Stimulated activated CD4-positive, alpha-beta T cell treated with anti-CD3 and anti-CD28 coated beads, Interleukin-2, amount 100 ng/mL, for 24 hours (primary cell): ENCODE measurements at regions not wholly inside any gene's neighbourhood (a gene's known extent, or its start where the extent isn't known, plus 50 kb on each side); places are given as distances from the start of the nearest gene placed in this dataset.
A peak's percentile ranks its signal among the peaks of the same experiment; 100 is the strongest.
"Not testable (repeated sequence)": the region's sequence is repeated elsewhere in the genome, so short reads cannot be mapped to it uniquely, and the experiment has no call there.

Source experiments
- DNase-seq, 2 donors: peaks; one replicate each; pipeline ENCODE4 v3.0.0-alpha.2; 2020

DNA sequence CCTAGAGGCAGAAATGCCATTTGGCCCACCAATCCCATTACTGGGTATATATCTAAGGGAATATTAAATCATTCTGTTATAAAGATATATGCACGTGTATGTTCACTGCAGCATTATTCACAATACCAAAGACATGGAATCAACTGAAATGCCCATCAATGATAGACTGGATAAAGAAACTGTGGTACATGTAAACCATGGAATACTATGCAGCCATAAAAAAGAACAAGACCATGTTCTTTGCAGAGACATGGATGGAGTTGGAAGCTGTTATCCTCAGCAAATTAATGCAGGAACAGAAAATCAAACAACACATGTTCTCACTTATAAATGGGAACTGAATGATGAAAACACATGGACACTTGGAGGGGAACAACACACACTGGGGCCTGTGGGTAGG lies 458.4 kb downstream of the CD83 start:
- DNase-seq: no peak

DNA sequence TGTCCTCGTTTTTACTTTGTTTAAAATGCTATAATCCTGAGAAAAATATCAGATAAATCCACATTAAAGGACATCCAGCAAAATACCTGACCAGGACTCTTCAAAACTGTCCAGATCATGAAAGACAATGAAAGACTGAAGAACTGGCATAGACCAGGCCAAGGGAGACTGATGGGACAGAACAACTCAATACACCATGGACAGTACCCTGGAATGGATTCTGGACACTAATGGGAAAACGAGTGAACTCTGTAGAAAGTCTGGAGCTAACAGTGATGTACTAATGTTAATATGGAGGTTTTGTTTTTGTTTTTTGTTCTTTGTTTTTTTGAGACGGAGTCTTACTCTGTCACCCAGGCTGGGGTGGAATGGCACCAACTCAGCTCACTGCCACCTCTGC lies 461.4 kb downstream of the CD83 start:
- no peak for DNase-seq

DNA sequence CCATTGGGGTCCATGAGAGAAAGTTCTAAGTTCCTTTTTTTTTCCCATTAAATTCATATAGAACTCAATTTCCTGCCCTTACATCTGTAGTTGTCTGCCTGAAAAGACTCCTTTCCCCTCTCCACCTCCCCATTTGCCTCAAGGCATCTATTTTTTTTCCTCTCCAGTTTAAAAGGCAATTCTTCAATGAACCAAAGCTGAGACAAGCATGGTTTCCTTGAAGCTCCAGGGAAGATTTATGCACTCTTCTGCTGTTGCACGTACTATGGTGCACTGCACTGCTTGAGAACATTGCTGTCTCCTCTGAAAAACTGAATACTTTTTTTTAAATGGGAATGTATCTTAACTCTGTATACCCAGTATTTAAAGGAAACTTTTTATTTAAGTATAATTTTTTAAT lies 465.2 kb downstream of the CD83 start:
- DNase-seq: no peak

DNA sequence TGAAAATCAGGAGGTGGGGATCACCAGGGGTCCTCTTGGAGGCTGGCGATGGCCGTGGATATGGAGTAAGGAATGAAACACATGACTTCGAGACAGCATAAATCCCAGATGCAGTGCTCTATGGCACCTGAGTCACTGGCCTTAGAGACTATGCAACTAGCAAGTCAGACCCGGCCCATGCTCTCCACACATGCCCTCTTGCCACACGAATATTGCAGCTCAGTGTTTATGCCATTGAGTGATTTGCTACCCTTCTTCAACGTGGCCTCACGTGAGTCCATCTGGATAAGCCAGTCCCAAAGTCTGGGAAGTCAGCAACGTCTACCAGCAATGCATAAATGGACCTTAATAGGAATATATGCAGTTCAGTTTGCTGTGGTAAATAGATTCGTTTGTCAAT lies 466.3 kb downstream of the CD83 start:
- no peak for DNase-seq

DNA sequence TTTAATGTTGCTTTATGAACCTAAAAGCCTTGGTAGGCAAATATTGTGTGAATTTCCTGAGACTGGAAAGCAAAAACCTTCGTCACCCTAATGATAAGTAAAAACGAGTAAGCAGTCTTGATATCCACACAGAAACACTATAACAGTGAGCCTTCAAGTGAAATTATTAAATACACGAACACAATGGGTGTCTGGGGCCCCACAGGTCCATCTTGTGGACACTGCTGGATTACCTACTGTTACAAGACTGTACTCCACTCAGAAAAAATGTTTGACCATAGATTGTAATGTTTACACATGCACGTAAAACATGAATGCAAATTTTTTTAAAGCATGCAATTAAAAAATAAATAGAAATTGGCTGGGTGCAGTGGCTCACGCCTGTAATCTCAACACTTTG lies 466.9 kb downstream of the CD83 start:
- no peak for DNase-seq

DNA sequence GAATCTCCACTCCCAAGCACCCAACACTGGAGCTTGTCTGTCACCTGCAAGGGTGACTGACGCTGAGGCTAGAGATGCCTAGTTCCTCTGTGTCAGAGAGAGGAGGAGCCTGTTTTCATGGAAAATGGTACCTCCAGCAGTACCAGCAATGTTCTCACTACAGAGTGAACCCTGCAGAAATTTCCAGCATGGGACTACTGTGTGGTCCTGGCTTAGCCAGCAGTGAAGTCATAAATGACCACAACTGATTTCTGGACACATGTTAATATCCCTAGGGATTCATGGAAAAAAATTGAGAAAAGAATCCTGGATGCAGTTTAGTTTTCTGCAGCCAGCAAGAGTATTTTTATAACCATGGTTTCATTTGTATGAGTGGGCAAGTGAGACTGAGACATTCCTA lies 468.1 kb downstream of the CD83 start:
- no peak for DNase-seq

DNA sequence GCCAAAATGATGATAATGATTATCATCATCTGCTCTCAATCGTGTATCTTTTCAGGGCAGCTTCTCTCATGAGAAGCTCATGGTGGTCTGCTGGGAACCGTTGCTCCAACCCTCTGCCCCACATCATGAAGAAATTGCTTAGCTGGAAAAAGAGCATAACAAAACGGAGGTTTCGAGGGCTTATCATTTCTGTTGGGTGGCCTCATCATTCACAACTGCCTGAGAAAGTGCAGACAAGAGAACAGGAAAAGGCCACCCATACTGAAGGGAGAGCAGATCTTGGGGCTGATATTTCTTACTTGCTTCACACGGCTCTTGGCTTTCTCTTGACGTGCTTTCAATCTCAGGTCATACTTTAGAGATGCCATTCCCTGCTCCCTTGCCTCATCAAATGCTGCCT lies 471.6 kb downstream of the CD83 start:
- no peak for DNase-seq

DNA sequence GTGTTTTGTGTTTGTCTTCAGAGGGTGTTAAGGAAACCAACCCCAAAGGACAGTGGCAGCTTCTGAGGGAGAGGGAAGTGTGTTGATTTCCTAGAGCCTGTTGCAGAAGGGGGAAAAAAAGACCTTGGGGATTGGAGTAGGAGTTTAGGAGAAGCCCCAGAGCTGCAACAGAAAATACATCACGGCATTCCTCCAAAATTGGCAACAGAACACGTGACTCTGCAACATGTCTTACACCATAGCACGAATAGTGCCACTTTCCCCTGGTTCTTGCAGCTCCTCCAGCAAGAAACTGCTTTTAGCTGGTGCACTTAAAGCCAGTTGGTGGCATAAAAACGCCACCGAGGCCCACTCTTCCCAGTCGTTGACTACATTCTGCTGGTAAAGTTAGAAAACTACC lies 473.0 kb downstream of the CD83 start:
- DNase-seq: no peak

DNA sequence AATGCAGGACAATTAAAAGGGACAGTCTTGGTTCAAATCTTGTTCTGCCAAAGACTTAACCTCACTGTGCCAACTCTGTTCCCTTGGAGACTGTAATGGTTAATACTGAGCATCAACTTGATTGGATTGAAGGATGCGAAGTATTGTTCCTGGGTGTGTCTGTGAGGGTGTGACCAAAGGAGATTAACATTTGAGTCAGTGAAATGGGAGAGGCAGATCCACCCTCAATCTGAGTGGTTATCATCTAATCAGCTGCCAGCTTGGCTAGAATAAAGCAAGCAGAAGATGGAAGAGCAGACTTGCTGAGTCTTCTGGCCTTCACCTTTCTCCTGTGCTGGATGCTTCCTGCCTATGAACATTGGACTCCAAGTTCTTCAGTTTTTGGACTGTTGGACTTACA lies 474.4 kb downstream of the CD83 start:
- DNase-seq: no peak

DNA sequence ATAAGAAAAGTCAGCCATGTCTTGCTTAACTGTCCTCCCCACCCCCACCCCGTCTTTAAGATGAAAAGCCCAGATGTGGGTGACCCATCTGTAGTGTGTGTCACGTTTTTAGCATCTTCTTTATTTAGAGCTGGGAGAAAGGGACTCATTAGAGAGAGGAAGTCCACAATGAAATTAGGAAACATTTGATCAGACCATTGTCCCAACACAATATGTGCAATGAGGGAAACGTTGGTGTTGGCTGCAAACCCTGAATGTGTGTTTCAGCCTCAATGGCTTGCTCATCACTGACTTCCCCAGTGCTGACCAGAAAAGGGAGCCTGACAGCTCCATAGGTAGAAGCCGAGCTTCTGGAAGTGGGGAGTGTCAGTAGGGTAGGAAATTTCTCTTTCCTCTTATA lies 475.7 kb downstream of the CD83 start:
- DNase-seq: no peak

DNA sequence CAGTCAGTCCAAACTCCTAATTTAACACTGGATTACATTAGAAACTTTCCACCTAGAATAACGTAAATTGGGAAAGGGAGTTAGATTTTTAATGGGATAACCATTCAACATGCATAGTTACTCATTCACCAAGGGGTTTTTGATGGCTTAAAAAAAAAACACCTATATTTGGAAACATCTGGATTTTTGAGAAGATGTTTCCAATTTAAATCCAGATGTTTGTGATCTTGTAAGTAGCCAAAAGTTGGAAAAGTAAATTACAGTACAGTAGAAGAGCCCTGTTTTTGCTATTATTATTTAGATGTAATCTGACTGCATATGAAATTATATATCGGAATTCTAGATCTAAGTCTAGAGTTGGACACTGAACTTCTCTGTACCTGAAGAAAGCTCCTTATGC lies 478.2 kb downstream of the CD83 start:
- DNase-seq: no peak

DNA sequence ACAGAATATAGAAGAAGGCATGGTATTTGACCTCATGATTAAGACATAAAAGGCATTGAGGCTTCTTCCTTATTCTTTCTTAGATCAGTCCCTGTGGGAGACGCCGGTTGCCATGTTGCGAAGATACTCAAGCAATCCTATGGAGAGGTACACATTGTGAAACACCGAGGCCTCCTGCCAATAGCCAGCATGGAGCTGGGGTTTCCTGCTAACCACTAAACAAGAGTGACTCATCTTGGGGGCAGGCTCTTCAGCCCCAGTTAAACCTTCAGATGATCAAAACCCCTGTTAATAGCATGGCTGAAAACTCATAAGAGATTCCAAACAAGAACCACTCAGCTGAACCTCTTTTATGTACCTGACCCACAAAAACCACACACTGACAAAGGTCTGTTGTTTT lies 478.8 kb downstream of the CD83 start:
- peak in 1 of 2 donors; percentile 19 for DNase-seq

DNA sequence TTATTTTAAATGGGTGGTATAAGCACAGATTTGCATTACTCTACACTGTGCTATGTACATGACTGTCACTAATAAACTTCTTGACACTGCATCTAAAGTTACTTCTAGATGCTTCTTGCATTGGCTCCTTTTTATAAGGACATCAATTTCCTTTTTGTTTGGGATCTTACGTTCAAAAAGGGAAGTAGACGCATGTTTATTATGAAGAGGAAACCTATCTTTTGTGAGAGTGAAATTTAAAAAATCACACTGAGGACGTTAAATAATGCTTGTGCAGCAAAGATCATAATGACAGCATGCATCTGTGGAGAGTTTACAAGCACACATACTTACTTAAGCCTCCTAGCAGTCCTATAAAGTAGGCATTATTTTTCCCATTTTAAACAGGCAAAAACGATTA lies 479.5 kb downstream of the CD83 start:
- DNase-seq: no peak

DNA sequence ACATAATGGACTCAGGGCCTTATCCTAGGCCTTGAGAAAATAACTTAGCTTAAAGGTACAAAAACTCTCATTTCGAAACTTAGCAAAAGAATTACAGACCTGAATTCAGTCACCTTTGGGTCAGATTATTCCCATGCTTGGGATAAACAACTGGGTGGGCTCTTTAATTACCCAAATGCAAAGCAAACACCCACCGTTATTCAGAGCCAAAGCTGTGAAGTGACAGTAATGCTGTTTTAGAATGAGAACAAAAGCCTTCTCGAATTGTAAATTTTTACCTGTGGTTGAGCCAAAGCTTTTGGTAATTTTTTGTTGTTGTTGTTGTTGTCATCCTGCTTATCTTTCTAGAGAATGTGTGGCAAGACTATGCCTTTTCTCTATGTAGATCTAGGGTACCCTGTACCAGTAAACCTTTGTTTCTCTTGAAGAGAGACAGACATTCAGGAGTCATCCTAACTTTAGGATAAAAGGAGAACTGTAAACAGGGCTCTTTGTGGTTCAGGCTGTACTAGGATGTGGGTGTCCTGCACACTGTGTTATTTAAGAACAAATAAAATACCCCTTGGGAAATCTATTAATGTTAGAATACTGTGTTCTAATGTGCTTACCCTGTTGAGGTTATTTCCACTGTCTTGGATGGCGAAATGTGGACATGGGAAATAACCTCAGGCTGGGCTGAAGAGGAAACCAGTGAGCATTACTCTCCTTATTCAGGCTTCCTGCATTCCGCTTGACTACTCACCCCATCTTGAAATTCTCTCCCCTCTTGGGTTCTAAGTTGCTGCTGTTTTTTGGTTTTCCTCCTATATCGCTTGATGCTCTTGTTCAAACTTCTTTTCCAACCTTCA lies 480.7 kb downstream of the CD83 start:
- no peak for DNase-seq

DNA sequence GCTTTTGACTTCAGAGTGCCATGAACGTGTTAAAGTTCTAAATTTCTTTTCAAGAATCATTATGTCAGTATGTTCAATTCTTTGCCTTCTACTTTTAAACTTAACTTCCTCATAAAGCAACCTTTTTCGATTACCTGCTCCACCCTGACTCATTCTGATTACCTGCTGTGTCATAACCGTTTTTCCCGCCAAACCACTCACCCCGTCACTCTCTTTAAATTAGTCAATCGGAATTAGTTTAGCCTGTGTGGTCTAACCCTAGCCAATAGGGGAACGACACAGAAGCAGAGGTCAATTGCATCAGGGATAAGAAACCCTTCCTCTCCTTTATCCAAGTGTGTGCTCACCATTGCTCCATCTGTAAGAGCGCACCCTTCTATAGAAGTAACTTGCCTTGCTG lies 482.7 kb downstream of the CD83 start:
- not testable (repeated sequence) for DNase-seq

DNA sequence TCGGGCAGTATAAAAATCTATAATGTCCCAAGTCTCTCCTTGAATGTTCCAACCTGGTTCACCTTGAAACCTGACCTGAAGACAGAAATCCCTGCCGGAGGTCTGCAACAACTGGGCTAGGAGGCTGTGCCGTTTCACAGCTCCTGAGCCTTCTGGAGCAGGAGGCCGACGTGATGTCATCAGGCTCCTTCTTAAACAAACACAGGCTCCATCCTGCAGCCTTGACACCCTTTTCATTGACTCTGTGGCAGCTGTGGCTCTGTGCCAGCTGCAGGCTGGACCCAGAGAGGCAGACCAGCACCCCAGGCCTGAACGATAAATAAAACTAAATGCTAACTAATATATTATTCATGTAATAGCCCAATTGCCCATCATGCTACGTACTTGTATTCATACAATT lies 483.9 kb downstream of the CD83 start:
- DNase-seq: no peak

DNA sequence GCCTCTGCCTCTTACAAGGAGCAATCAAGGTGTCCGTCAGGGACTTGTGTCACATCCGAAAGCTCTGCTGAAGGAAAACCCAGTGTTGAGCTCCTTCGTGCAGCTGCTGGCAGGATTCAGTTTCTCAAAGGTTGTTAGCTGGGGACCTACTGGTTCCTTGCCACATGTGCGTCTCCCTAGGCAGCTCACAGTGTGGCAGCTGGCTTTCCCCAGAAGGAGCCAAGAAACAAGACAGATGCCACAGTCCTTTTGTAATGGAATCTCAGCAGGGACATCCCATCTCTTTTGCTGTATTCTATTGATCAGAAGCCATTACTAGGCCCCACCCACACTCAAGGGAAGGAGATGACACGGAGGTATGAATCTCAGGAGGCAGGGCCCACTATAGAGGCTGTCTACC lies 488.8 kb downstream of the CD83 start:
- DNase-seq: no peak

DNA sequence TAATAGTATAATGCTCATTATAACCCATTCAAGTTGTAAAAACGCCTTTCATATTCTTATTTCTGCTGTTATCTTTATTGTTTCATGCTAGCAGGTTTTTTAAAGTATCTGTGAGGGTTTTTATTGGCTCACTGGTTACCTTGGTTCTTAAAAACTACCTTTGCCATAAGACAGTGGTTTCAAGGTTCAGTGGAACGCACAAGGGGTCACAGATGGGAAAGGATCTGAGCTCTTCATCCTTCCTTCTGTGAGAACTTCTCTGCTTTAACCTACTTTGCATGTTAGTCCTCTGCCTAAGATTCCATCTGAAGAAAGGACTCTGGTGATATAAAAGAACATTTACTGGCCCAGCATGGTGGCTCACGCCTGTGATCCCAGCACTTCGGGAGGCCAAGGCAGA lies 492.6 kb downstream of the CD83 start:
- DNase-seq: no peak

DNA sequence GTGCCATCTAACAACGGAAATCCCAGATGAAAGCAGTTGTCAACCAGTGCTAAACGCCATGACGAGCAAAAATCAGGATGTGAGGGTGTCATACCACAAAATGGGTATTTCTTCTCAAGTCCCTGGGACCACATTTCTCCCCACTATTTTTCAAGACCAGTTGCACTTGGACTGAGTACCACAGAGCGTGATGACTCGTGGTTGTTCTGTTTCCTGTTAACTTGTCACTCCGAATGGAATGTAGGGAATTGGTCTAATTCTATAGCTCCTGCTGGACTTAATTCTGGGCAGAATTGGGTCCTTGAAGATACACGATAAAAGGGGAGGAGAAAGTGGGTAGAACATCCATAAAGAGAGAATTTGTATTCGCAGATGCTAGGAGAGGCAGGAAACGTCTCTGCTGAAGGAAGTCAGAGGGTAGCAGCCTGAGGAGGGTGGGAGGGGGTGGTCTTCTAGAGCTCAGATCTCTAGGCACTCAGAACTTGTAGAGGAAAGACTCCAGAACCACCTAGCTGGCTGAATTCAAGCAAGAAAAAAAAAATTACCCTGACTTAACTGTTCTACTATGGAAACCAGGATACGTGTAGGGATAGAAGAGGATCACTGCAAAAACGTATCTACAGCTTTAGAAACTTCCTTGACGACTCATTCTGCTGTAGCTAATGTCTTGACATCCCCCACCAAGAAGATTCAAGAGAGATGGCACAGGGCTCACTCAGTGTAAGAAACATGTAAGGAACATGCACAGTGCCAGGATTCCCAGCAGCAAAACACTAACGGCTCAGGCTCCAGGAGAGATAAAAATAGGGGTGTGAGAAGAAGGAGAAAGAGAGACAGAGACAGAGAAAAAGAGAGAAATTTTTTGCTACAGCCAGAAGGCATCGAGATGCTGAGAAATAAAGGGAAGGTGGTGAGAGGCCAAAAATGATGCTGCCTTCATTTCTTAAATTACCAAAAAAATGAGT lies 494.7 kb downstream of the CD83 start:
- no peak for DNase-seq

DNA sequence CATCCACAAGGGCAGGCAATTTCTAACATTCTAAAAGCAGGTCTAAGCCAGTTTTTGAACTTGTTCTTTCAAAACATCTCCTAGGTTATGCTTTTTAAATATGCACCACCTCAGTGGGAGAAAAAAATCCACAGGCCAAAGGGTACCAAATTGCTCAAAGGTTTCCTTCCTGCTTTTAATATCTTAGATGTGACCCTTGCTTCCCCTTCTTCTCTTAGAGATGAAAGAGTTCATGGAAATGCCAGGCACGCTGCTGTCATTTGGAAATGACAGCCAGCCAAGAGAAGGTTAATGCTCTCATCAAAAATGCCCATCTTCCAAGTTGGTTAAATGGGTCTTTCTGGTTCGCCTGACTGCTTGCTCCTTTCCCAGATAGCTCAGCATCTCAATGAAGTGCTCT lies 497.1 kb downstream of the CD83 start:
- no peak for DNase-seq

DNA sequence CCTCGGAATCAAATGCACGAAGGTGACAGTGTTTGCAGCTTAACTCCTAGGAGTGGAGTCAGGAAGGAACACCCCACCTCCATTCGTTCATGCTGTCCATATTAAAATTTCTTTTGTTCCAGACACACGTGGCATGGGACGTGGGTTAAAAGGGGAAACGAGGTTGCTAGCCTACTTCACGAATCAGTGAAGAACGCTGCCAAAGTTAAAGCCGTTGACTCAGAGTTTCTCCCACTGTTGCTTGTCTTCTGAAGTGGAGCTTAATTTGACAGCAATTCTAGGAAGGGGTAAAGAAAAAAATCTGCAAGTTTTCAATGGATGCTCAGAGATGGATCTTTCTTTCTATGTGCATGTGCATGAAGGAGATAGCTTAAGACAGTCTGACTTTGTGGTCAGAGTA lies 499.1 kb downstream of the CD83 start:
- DNase-seq: no peak

DNA sequence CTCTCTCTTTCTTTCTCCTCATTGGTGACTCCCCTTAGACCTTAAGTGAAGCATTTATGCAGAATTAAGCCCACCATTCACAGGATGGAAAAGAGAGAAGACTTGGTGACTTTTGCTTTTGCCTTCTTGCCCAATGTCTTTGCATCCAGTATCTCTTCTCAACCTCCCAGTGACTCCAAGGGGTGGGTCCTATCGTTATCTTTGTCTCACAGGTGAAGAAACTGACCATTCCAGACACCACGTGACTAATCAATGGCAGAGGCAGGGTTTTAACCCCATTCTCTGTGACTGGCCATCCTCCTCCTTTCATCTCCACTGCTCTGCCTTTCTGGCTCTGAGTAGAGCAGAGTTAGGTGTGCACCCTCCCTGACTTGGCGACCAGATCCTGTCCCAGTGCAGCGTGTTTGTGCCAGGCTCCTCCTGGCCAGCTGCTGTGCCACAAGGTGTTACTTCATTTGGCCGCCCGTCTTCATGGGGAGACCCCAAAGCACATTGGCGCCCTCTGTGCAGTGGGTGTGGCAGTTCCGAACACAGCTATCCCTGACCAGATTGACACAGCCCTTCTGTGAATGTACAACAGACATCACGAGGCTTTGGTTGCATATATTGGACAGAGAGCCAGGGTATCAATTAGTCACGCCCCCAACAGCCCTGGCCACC lies 501.3 kb downstream of the CD83 start:
- no peak for DNase-seq

DNA sequence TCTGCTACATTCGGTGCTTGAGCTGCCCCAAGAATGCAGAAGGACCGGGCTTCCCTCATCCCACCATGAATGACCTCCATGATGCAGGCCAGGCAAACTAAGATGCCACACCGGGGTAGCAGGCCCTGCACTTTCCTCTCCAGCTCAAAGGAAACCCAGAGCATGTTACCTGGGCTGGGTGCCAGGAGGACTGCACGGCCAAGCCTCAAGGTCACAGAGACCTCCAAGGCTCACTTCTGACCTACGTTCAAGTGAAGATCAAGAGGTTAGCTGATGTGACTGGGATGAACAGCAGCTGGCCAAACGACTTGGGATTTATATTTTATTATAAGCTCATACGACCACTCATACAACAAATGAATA lies 501.8 kb downstream of the CD83 start:
- no peak for DNase-seq

DNA sequence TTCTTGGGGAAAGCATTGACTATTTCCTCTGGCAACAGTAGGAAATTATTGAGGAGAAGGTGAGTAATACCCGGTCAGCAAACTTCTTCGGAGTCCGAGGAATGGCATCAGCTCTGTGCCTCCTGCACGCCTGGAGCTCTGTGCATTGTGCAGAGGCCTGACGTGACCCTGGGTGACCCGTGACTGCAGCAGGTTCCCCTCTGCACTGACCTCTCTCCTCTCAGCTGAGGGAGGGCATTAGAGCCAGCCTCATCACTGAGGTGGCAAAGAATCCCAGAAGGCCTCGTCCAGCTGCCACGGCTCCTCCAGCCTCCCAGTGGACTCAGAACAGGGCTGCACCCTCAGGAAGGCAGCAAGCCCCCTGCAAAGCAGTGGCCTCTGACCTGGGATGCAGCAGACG lies 502.9 kb downstream of the CD83 start:
- no peak for DNase-seq
